Astrocyte (in vitro differentiated cells and primary cell): ENCODE measurements at regions not wholly inside any gene's neighbourhood (a gene's known extent, or its start where the extent isn't known, plus 50 kb on each side); places are given as distances from the start of the nearest gene placed in this dataset.

Source experiments
- DNase-seq: peaks from one replicate; pipeline ENCODE4 v3.0.0-alpha.2; 2010; ENCODE audit warnings: low read depth
- FAIRE-seq: peaks from 2 replicates; lab custom pipeline; 2011; peaks lifted over from hg19 to GRCh38; lab: Jason Lieb, UNC
- H2AFZ ChIP-seq: 2 replicates; pipeline ENCODE4 v1.6.0; 2012; ENCODE audit warnings: low read depth, low read length, inconsistent platforms
- H3K27ac ChIP-seq: 2 replicates; pipeline ENCODE4 v1.5.1; 2011; ENCODE audit warnings: low read depth, low read length, inconsistent platforms
- H3K27me3 ChIP-seq: 2 replicates; pipeline ENCODE4 v1.6.0; 2011; ENCODE audit warnings: low read length, inconsistent platforms; ENCODE audit not compliant: insufficient read depth
- H3K36me3 ChIP-seq: 2 replicates; pipeline ENCODE4 v1.5.1; 2011; ENCODE audit warnings: low read length, inconsistent platforms; ENCODE audit not compliant: insufficient read depth
- H3K4me1 ChIP-seq: 2 replicates; pipeline ENCODE4 v1.5.1; 2011; ENCODE audit warnings: low read length, inconsistent platforms; ENCODE audit not compliant: insufficient read depth
- H3K4me2 ChIP-seq: 2 replicates; pipeline ENCODE4 v1.6.0; 2012; ENCODE audit warnings: low read length, inconsistent platforms
- H3K4me3 ChIP-seq: 2 replicates; pipeline ENCODE4 v1.5.1; 2011; ENCODE audit warnings: low read depth, mild to moderate bottlenecking, low read length, inconsistent platforms; ENCODE audit not compliant: insufficient read depth
- H3K79me2 ChIP-seq: 2 replicates; pipeline ENCODE4 v1.6.0; 2012; ENCODE audit warnings: mild to moderate bottlenecking, low read length, inconsistent platforms; ENCODE audit not compliant: insufficient read depth
- H3K9ac ChIP-seq: 2 replicates; pipeline ENCODE4 v1.6.0; 2012; ENCODE audit warnings: mild to moderate bottlenecking, low read length, inconsistent platforms
- H3K9me3 ChIP-seq: 2 replicates; pipeline ENCODE4 v1.5.1; 2012; ENCODE audit warnings: low read depth, mild to moderate bottlenecking, low read length, inconsistent platforms; ENCODE audit not compliant: insufficient read depth
- H4K20me1 ChIP-seq: 2 replicates; pipeline ENCODE4 v1.6.0; 2012; ENCODE audit warnings: low read length, inconsistent platforms; ENCODE audit not compliant: insufficient read depth
- H3K27ac Mint-ChIP-seq: one replicate; pipeline ENCODE4 v1.8.0; 2021; ENCODE audit warnings: mild to moderate bottlenecking, mixed read lengths; ENCODE audit not compliant: unreplicated experiment
- H3K27me3 Mint-ChIP-seq: one replicate; pipeline ENCODE4 v1.8.0; 2021; ENCODE audit warnings: low read depth, mixed read lengths; ENCODE audit not compliant: unreplicated experiment
- H3K36me3 Mint-ChIP-seq: one replicate; pipeline ENCODE4 v1.8.0; 2021; ENCODE audit warnings: low read depth, mixed read lengths; ENCODE audit not compliant: unreplicated experiment
- H3K4me1 Mint-ChIP-seq: one replicate; pipeline ENCODE4 v1.8.0; 2021; ENCODE audit warnings: low read depth, mixed read lengths; ENCODE audit not compliant: unreplicated experiment
- H3K4me3 Mint-ChIP-seq: one replicate; pipeline ENCODE4 v1.8.0; 2021; ENCODE audit warnings: mild to moderate bottlenecking, moderate library complexity, mixed read lengths; ENCODE audit not compliant: unreplicated experiment
- H3K9me3 Mint-ChIP-seq: one replicate; pipeline ENCODE4 v1.8.0; 2021; ENCODE audit warnings: mild to moderate bottlenecking, mixed read lengths; ENCODE audit not compliant: unreplicated experiment
- EZH2 ChIP-seq: IDR thresholded peaks from 2 replicates; pipeline ENCODE4 v1.6.1; 2012; ENCODE audit warnings: mild to moderate bottlenecking, low read length, inconsistent platforms; ENCODE audit not compliant: insufficient read depth
- TF ChIP-seq, protein P1 (sequence below): IDR thresholded peaks from 2 replicates; pipeline ENCODE4 v1.5.1; 2011; ENCODE audit warnings: low read depth, mild to moderate bottlenecking, inconsistent platforms, low read length, moderate library complexity; ENCODE audit not compliant: insufficient read depth

DNA sequence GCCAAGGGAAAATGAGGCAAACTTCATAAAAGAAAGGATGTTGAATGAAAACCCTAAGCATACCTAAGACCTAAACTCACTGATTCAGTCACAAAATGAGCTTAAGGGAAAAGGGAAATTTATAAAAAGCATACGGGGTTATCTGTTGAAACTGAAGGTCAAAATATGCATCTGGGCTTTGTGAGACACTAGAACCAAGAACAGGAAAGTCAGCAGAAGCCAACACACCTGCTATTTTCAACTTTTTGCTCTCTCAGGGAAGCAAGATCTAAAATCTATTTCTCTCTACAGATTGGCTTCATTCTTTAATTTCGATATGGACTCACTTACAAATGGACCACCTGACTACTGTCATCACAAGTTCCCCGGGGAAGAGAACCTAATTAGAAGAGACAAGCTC is 338.6 kb upstream of the NECTIN3 start:
- no peak for FAIRE-seq
- DNase-seq = no peak
- Histone ChIP-seq H3K4me3 (no peak overlapping the region), H3K27me3 (no peaks in the 10 kb centered on the region), H3K4me1 (no peaks in the 10 kb centered on the region), H3K36me3 (no peaks in the 10 kb centered on the region), H3K27ac (no peak overlapping the region), H3K79me2 (no peaks in the 10 kb centered on the region), H3K9ac (no peak overlapping the region), H3K9me3 (no peaks in the 10 kb centered on the region), H4K20me1 (no peaks in the 10 kb centered on the region), H3K4me2 (no peak overlapping the region), H2AFZ (no peak overlapping the region)
- H3K36me3 Mint-ChIP-seq = no peaks in the 10 kb centered on the region
- TF ChIP-seq, protein P1, sequence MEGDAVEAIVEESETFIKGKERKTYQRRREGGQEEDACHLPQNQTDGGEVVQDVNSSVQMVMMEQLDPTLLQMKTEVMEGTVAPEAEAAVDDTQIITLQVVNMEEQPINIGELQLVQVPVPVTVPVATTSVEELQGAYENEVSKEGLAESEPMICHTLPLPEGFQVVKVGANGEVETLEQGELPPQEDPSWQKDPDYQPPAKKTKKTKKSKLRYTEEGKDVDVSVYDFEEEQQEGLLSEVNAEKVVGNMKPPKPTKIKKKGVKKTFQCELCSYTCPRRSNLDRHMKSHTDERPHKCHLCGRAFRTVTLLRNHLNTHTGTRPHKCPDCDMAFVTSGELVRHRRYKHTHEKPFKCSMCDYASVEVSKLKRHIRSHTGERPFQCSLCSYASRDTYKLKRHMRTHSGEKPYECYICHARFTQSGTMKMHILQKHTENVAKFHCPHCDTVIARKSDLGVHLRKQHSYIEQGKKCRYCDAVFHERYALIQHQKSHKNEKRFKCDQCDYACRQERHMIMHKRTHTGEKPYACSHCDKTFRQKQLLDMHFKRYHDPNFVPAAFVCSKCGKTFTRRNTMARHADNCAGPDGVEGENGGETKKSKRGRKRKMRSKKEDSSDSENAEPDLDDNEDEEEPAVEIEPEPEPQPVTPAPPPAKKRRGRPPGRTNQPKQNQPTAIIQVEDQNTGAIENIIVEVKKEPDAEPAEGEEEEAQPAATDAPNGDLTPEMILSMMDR = no peak
- H3K27me3 Mint-ChIP-seq = no peaks in the 10 kb centered on the region
- no peak overlapping the region for H3K4me3 Mint-ChIP-seq
- no peak overlapping the region for H3K27ac Mint-ChIP-seq
- no peaks in the 10 kb centered on the region for H3K4me1 Mint-ChIP-seq
- peaks cover 1% of the 10 kb centered on the region for H3K9me3 Mint-ChIP-seq

GRCh38 chr3:110734524-110734923 is 337.1 kb upstream of the NECTIN3 start:
- Histone ChIP-seq H3K27me3 (no peaks in the 10 kb centered on the region), H3K9me3 (no peaks in the 10 kb centered on the region), H3K9ac (no peak overlapping the region), H3K4me2 (no peak overlapping the region), H4K20me1 (no peaks in the 10 kb centered on the region), H2AFZ (no peak overlapping the region), H3K27ac (no peak overlapping the region), H3K36me3 (no peaks in the 10 kb centered on the region), H3K4me1 (no peaks in the 10 kb centered on the region), H3K79me2 (no peaks in the 10 kb centered on the region), H3K4me3 (no peak overlapping the region)
- no peak overlapping the region for H3K4me3 Mint-ChIP-seq
- peaks cover 1% of the 10 kb centered on the region for H3K9me3 Mint-ChIP-seq
- no peak for TF ChIP-seq EZH2
- TF ChIP-seq, protein P1 = no peak
- no peak overlapping the region for H3K27ac Mint-ChIP-seq
- peaks cover 1% of the 10 kb centered on the region for H3K4me1 Mint-ChIP-seq
- no peaks in the 10 kb centered on the region for H3K36me3 Mint-ChIP-seq
- DNase-seq = no peak
- no peaks in the 10 kb centered on the region for H3K27me3 Mint-ChIP-seq
- FAIRE-seq = no peak

GRCh38 chr3:110736332-110736731 is 335.3 kb upstream of the NECTIN3 start:
- H3K4me3 ChIP-seq = no peak overlapping the region
- H3K9me3 ChIP-seq = no peaks in the 10 kb centered on the region
- H3K27ac ChIP-seq = no peak overlapping the region
- H3K36me3 ChIP-seq = no peaks in the 10 kb centered on the region
- no peak overlapping the region for H3K4me2 ChIP-seq
- H3K27me3 ChIP-seq = no peaks in the 10 kb centered on the region
- Mint-ChIP-seq H3K4me3 (no peak overlapping the region), H3K9me3 (no peaks in the 10 kb centered on the region), H3K27ac (no peak overlapping the region), H3K27me3 (no peaks in the 10 kb centered on the region), H3K4me1 (peaks cover 1% of the 10 kb centered on the region), H3K36me3 (no peaks in the 10 kb centered on the region)
- no peak overlapping the region for H2AFZ ChIP-seq
- H3K4me1 ChIP-seq = no peaks in the 10 kb centered on the region
- no peaks in the 10 kb centered on the region for H3K79me2 ChIP-seq
- H3K9ac ChIP-seq = no peak overlapping the region
- FAIRE-seq (no peak), DNase-seq (no peak)
- TF ChIP-seq EZH2 = no peak
- TF ChIP-seq, protein P1 = no peak
- H4K20me1 ChIP-seq = no peaks in the 10 kb centered on the region
